Panc1 (cell line): ENCODE measurements at regions not wholly inside any gene's neighbourhood (a gene's known extent, or its start where the extent isn't known, plus 50 kb on each side); places are given as distances from the start of the nearest gene placed in this dataset.

Experiments
- ATAC-seq: fragments of 200-7000 bp; cut with Tn5 transposase; 2 replicates; pipeline ENCODE4 v1.9.1; 2020; ENCODE audit warnings: mild to moderate bottlenecking, moderate library complexity
- BruUV-seq: library from RNA; stranded (reverse); fragments of 400-500 nt; replicated peaks from 2 replicates; lab custom pipeline; 2021; lab: Mats Ljungman, UMichigan
- CTCF ChIA-PET: fragments of 300-600 bp; sonication (Branson Sonifier 250); formaldehyde crosslinking; loops from one replicate; lab custom pipeline; 2022; ENCODE audit warnings: antibody characterized with exemption; lab: Charles Lee
- POLR2A ChIA-PET: fragments of 300-600 bp; sonication (Branson Sonifier 250); formaldehyde crosslinking; loops from one replicate; lab custom pipeline; 2022; ENCODE audit warnings: antibody characterized with exemption; lab: Charles Lee
- DNase-seq: peaks from one replicate; pipeline ENCODE4 v3.0.0-alpha.2; 2010; ENCODE audit warnings: low read depth, low spot score
- H3K27ac ChIP-seq: 2 replicates; pipeline ENCODE4 v1.5.1; 2011; ENCODE audit warnings: mild to moderate bottlenecking, low read length, inconsistent platforms
- H3K27me3 ChIP-seq: fragments of 200-500 bp; sonication (Bioruptor generic); 2 replicates; pipeline ENCODE4 v1.6.0; 2014; ENCODE audit warnings: low read length, inconsistent platforms; ENCODE audit not compliant: control insufficient read depth, insufficient read depth
- H3K36me3 ChIP-seq: fragments of 200-500 bp; sonication (Bioruptor generic); 2 replicates; pipeline ENCODE4 v1.5.1; 2014; ENCODE audit warnings: inconsistent platforms, mild to moderate bottlenecking, low read length, moderate library complexity; ENCODE audit not compliant: control insufficient read depth, insufficient read depth
- H3K4me1 ChIP-seq: 2 replicates; pipeline ENCODE4 v1.5.1; 2011; ENCODE audit warnings: inconsistent platforms, mild to moderate bottlenecking, low read length, moderate library complexity; ENCODE audit not compliant: control insufficient read depth, insufficient read depth
- H3K4me3 ChIP-seq, 2 experiments: 2 replicates each; pipeline ENCODE4 v1.5.1; 2011 to 2012; ENCODE audit warnings: low read depth in 2 of 2, low read length in 2 of 2, mild to moderate bottlenecking in 2 of 2, inconsistent platforms in 1 of 2, moderate library complexity in 1 of 2
- H3K9me3 ChIP-seq: fragments of 200-500 bp; sonication (Bioruptor generic); 2 replicates; pipeline ENCODE4 v1.5.1; 2014; ENCODE audit warnings: low read depth, mild to moderate bottlenecking, inconsistent platforms, low read length, moderate library complexity; ENCODE audit not compliant: control insufficient read depth, insufficient read depth
- CTCF ChIP-seq: fragments of 450-650 bp; IDR thresholded peaks from 2 replicates; pipeline ENCODE4 v1.5.1; 2017; ENCODE audit warnings: mild to moderate bottlenecking
- POLR2AphosphoS5 ChIP-seq: IDR thresholded peaks from 2 replicates; pipeline ENCODE4 v1.6.1; 2012; ENCODE audit warnings: mild to moderate bottlenecking, low read depth, low read length, moderate library complexity
- SIN3A ChIP-seq: IDR thresholded peaks from 2 replicates; pipeline ENCODE4 v1.6.1; 2012; ENCODE audit warnings: low read depth, mild to moderate bottlenecking, low read length, moderate library complexity, borderline replicate concordance; ENCODE audit not compliant: insufficient read depth
- TCF7L2 ChIP-seq: IDR thresholded peaks from 2 replicates; pipeline ENCODE4 v1.6.1; 2011; ENCODE audit warnings: mild to moderate bottlenecking, low read depth, low read length, inconsistent platforms
- in situ Hi-C: cut with HindIII; loops from 2 replicates; pipeline ENCODE4 v1.10.0; 2016; ENCODE audit warnings: low sequenced_read_pairs, low pct_unique_long_range_greater_than_20kb
- intact Hi-C: fragments of 100-400 bp; cut with micrococcal nuclease; formaldehyde crosslinking; loops from one replicate; pipeline ENCODE4 v1.10.0; 2022; ENCODE audit not compliant: unreplicated experiment
- TF ChIP-seq, protein P1 (sequence below), 2 experiments: IDR thresholded peaks; 2 replicates each; pipeline ENCODE4 v1.6.1; 2011 to 2012; ENCODE audit warnings: low read depth in 2 of 2, control low read depth in 1 of 2, low read length in 1 of 2, mild to moderate bottlenecking in 1 of 2, moderate library complexity in 1 of 2; ENCODE audit not compliant: insufficient read depth in 1 of 2

DNA sequence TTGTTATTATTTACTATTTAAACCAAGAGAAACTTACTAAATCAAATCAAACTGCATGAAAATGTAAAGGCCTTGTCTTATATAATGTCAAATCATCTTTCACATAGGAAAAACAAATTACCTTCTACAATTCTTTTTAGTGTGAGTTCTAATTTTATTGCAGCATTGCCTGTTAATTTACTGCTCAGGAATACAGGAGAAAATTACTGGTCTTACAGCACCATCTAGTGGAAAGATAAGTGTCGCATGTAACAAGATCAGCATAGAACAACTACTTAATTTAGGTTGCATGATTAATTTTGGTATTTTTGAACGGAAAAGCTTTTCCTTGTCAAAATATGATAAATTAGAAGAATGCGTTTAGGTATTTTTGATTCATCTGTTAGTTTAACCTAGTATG lies 502.7 kb downstream of the UQCRFS1 start:
- TF ChIP-seq TCF7L2 (no peak), SIN3A (no peak), CTCF (peak; percentile 72; the same call in 1 of the 2 replicates), POLR2AphosphoS5 (no peak)
- TF ChIP-seq, protein P1, sequence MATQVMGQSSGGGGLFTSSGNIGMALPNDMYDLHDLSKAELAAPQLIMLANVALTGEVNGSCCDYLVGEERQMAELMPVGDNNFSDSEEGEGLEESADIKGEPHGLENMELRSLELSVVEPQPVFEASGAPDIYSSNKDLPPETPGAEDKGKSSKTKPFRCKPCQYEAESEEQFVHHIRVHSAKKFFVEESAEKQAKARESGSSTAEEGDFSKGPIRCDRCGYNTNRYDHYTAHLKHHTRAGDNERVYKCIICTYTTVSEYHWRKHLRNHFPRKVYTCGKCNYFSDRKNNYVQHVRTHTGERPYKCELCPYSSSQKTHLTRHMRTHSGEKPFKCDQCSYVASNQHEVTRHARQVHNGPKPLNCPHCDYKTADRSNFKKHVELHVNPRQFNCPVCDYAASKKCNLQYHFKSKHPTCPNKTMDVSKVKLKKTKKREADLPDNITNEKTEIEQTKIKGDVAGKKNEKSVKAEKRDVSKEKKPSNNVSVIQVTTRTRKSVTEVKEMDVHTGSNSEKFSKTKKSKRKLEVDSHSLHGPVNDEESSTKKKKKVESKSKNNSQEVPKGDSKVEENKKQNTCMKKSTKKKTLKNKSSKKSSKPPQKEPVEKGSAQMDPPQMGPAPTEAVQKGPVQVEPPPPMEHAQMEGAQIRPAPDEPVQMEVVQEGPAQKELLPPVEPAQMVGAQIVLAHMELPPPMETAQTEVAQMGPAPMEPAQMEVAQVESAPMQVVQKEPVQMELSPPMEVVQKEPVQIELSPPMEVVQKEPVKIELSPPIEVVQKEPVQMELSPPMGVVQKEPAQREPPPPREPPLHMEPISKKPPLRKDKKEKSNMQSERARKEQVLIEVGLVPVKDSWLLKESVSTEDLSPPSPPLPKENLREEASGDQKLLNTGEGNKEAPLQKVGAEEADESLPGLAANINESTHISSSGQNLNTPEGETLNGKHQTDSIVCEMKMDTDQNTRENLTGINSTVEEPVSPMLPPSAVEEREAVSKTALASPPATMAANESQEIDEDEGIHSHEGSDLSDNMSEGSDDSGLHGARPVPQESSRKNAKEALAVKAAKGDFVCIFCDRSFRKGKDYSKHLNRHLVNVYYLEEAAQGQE (IDR thresholded peaks at IDR 0.05; ENCODE audit: insufficient read depth in 1 of 2, low read depth in 2 of 2, low read length in 1 of 2), result no peak
- H3K4me3 ChIP-seq, result no peak overlapping the region
- intact Hi-C loops (loop anchor here (2.0 to 10.0 kb wide), 3 partner anchors 243 to 465 kb away; no protein-coding TSS in a partner anchor), in situ Hi-C loops (no loop called here)
- POLR2A ChIA-PET, result no interaction called here
- CTCF ChIA-PET, result no interaction called here
- no peaks in the 10 kb centered on the region for H3K36me3 ChIP-seq
- no TSS peak for BruUV-seq
- H3K27ac ChIP-seq, result no peak overlapping the region
- ATAC-seq (peak; percentile 76; the same call in 1 of the 2 replicates), DNase-seq (peak; percentile 72)
- H3K9me3 ChIP-seq, result no peaks in the 10 kb centered on the region
- H3K4me1 ChIP-seq, result no peaks in the 10 kb centered on the region
- H3K27me3 ChIP-seq, result no peaks in the 10 kb centered on the region

- no peaks in the 10 kb centered on the region for H3K9me3 ChIP-seq
- TF ChIP-seq POLR2AphosphoS5 (no peak), TCF7L2 (no peak), CTCF (no peak), SIN3A (no peak)
- TF ChIP-seq, protein P1 (IDR thresholded peaks at IDR 0.05; ENCODE audit: insufficient read depth in 1 of 2, low read depth in 2 of 2, low read length in 1 of 2), result no peak
- H3K4me3 ChIP-seq, result no peak overlapping the region
- POLR2A ChIA-PET, result no interaction called here
- CTCF ChIA-PET, result no interaction called here
- ATAC-seq (no peak), DNase-seq (no peak)
- BruUV-seq, result no TSS peak
- H3K4me1 ChIP-seq, result no peaks in the 10 kb centered on the region
- no peak overlapping the region for H3K27ac ChIP-seq
- no peaks in the 10 kb centered on the region for H3K27me3 ChIP-seq
- intact Hi-C loops, result no loop called here
- in situ Hi-C loops, result no loop called here
- H3K36me3 ChIP-seq, result no peaks in the 10 kb centered on the region
Measured at GRCh38 chr19:28706693-28707092, 506.3 kb downstream of the UQCRFS1 start.
